ENCODE measurements at regions not wholly inside any gene's neighbourhood (a gene's known extent, or its start where the extent isn't known, plus 50 kb on each side); places are given as distances from the start of the nearest gene placed in this dataset.

- H3K27me3 ChIP-seq (replicated peaks; ENCODE audit: control insufficient read depth, insufficient read depth, low read length, poor library complexity, severe bottlenecking), result no peaks in the 10 kb centered on the region
- H3K27ac ChIP-seq (ENCODE audit: insufficient read depth, low read length, poor library complexity, severe bottlenecking), result no peak overlapping the region
- DNase-seq, result no peak
- no peaks in the 10 kb centered on the region for H3K9me3 ChIP-seq (ENCODE audit: control insufficient read depth, low read length)
- no peaks in the 10 kb centered on the region for H3K36me3 ChIP-seq (ENCODE audit: control insufficient read depth, insufficient read depth, low read length)
- H3K4me3 ChIP-seq (ENCODE audit: insufficient read depth, low read depth, low read length, poor library complexity, severe bottlenecking), result no peak overlapping the region
- H3K4me1 ChIP-seq (ENCODE audit: control insufficient read depth, insufficient read depth, low read length, poor library complexity, severe bottlenecking), result no peaks in the 10 kb centered on the region
These were observed 185.3 kb downstream of the HAUS1 start for GRCh38 chr18:46289463-46289862.

GRCh38 chr18:46289931-46290330 lies 185.7 kb downstream of the HAUS1 start:
- no peaks in the 10 kb centered on the region for H3K9me3 ChIP-seq (ENCODE audit: control insufficient read depth, low read length)
- no peak overlapping the region for H3K4me3 ChIP-seq (ENCODE audit: insufficient read depth, low read depth, low read length, poor library complexity, severe bottlenecking)
- no peaks in the 10 kb centered on the region for H3K4me1 ChIP-seq (ENCODE audit: control insufficient read depth, insufficient read depth, low read length, poor library complexity, severe bottlenecking)
- H3K27me3 ChIP-seq (replicated peaks; ENCODE audit: control insufficient read depth, insufficient read depth, low read length, poor library complexity, severe bottlenecking), result no peaks in the 10 kb centered on the region
- DNase-seq, result no peak
- no peaks in the 10 kb centered on the region for H3K36me3 ChIP-seq (ENCODE audit: control insufficient read depth, insufficient read depth, low read length)
- no peak overlapping the region for H3K27ac ChIP-seq (ENCODE audit: insufficient read depth, low read length, poor library complexity, severe bottlenecking)

GRCh38 chr18:46290440-46291020 lies 186.3 kb downstream of the HAUS1 start:
- no peak for DNase-seq
- Histone ChIP-seq H3K27ac (ENCODE audit: insufficient read depth, low read length, poor library complexity, severe bottlenecking) (no peak overlapping the region), H3K4me1 (ENCODE audit: control insufficient read depth, insufficient read depth, low read length, poor library complexity, severe bottlenecking) (no peaks in the 10 kb centered on the region), H3K4me3 (ENCODE audit: insufficient read depth, low read depth, low read length, poor library complexity, severe bottlenecking) (no peak overlapping the region), H3K27me3 (replicated peaks; ENCODE audit: control insufficient read depth, insufficient read depth, low read length, poor library complexity, severe bottlenecking) (no peaks in the 10 kb centered on the region), H3K9me3 (ENCODE audit: control insufficient read depth, low read length) (no peaks in the 10 kb centered on the region), H3K36me3 (ENCODE audit: control insufficient read depth, insufficient read depth, low read length) (no peaks in the 10 kb centered on the region)

GRCh38 chr18:46291149-46291548 lies 187.0 kb downstream of the HAUS1 start:
- DNase-seq, result no peak
- Histone ChIP-seq H3K27ac (ENCODE audit: insufficient read depth, low read length, poor library complexity, severe bottlenecking) (no peak overlapping the region), H3K4me1 (ENCODE audit: control insufficient read depth, insufficient read depth, low read length, poor library complexity, severe bottlenecking) (no peaks in the 10 kb centered on the region), H3K4me3 (ENCODE audit: insufficient read depth, low read depth, low read length, poor library complexity, severe bottlenecking) (no peak overlapping the region), H3K9me3 (ENCODE audit: control insufficient read depth, low read length) (no peaks in the 10 kb centered on the region), H3K36me3 (ENCODE audit: control insufficient read depth, insufficient read depth, low read length) (no peaks in the 10 kb centered on the region), H3K27me3 (replicated peaks; ENCODE audit: control insufficient read depth, insufficient read depth, low read length, poor library complexity, severe bottlenecking) (no peaks in the 10 kb centered on the region)

GRCh38 chr18:46293742-46294181 lies 189.6 kb downstream of the HAUS1 start:
- Histone ChIP-seq H3K4me3 (ENCODE audit: insufficient read depth, low read depth, low read length, poor library complexity, severe bottlenecking) (no peak overlapping the region), H3K27ac (ENCODE audit: insufficient read depth, low read length, poor library complexity, severe bottlenecking) (no peak overlapping the region), H3K36me3 (ENCODE audit: control insufficient read depth, insufficient read depth, low read length) (no peaks in the 10 kb centered on the region), H3K4me1 (ENCODE audit: control insufficient read depth, insufficient read depth, low read length, poor library complexity, severe bottlenecking) (no peaks in the 10 kb centered on the region), H3K9me3 (ENCODE audit: control insufficient read depth, low read length) (no peaks in the 10 kb centered on the region), H3K27me3 (replicated peaks; ENCODE audit: control insufficient read depth, insufficient read depth, low read length, poor library complexity, severe bottlenecking) (no peaks in the 10 kb centered on the region)
- DNase-seq, result no peak

- Histone ChIP-seq H3K4me3 (ENCODE audit: insufficient read depth, low read depth, low read length, poor library complexity, severe bottlenecking) (no peak overlapping the region), H3K27ac (ENCODE audit: insufficient read depth, low read length, poor library complexity, severe bottlenecking) (no peak overlapping the region), H3K9me3 (ENCODE audit: control insufficient read depth, low read length) (no peaks in the 10 kb centered on the region), H3K27me3 (replicated peaks; ENCODE audit: control insufficient read depth, insufficient read depth, low read length, poor library complexity, severe bottlenecking) (no peaks in the 10 kb centered on the region), H3K36me3 (ENCODE audit: control insufficient read depth, insufficient read depth, low read length) (no peaks in the 10 kb centered on the region), H3K4me1 (ENCODE audit: control insufficient read depth, insufficient read depth, low read length, poor library complexity, severe bottlenecking) (no peaks in the 10 kb centered on the region)
- DNase-seq, result no peak
These were observed 190.1 kb downstream of the HAUS1 start for GRCh38 chr18:46294318-46294717.

GRCh38 chr18:46294751-46295150 lies 190.6 kb downstream of the HAUS1 start:
- Histone ChIP-seq H3K36me3 (ENCODE audit: control insufficient read depth, insufficient read depth, low read length) (no peaks in the 10 kb centered on the region), H3K27ac (ENCODE audit: insufficient read depth, low read length, poor library complexity, severe bottlenecking) (no peak overlapping the region), H3K4me3 (ENCODE audit: insufficient read depth, low read depth, low read length, poor library complexity, severe bottlenecking) (no peak overlapping the region), H3K4me1 (ENCODE audit: control insufficient read depth, insufficient read depth, low read length, poor library complexity, severe bottlenecking) (no peaks in the 10 kb centered on the region), H3K27me3 (replicated peaks; ENCODE audit: control insufficient read depth, insufficient read depth, low read length, poor library complexity, severe bottlenecking) (no peaks in the 10 kb centered on the region), H3K9me3 (ENCODE audit: control insufficient read depth, low read length) (no peaks in the 10 kb centered on the region)
- no peak for DNase-seq

- Histone ChIP-seq H3K36me3 (ENCODE audit: control insufficient read depth, insufficient read depth, low read length) (no peaks in the 10 kb centered on the region), H3K27me3 (replicated peaks; ENCODE audit: control insufficient read depth, insufficient read depth, low read length, poor library complexity, severe bottlenecking) (no peaks in the 10 kb centered on the region), H3K27ac (ENCODE audit: insufficient read depth, low read length, poor library complexity, severe bottlenecking) (no peak overlapping the region), H3K9me3 (ENCODE audit: control insufficient read depth, low read length) (no peaks in the 10 kb centered on the region), H3K4me3 (ENCODE audit: insufficient read depth, low read depth, low read length, poor library complexity, severe bottlenecking) (no peak overlapping the region), H3K4me1 (ENCODE audit: control insufficient read depth, insufficient read depth, low read length, poor library complexity, severe bottlenecking) (no peaks in the 10 kb centered on the region)
- DNase-seq, result no peak
These were observed 191.2 kb downstream of the HAUS1 start for GRCh38 chr18:46295416-46295815.

GRCh38 chr18:46296656-46297055 lies 192.5 kb downstream of the HAUS1 start:
- H3K4me3 ChIP-seq (ENCODE audit: insufficient read depth, low read depth, low read length, poor library complexity, severe bottlenecking), result no peak overlapping the region
- no peaks in the 10 kb centered on the region for H3K36me3 ChIP-seq (ENCODE audit: control insufficient read depth, insufficient read depth, low read length)
- H3K4me1 ChIP-seq (ENCODE audit: control insufficient read depth, insufficient read depth, low read length, poor library complexity, severe bottlenecking), result no peaks in the 10 kb centered on the region
- DNase-seq, result no peak
- H3K27me3 ChIP-seq (replicated peaks; ENCODE audit: control insufficient read depth, insufficient read depth, low read length, poor library complexity, severe bottlenecking), result no peaks in the 10 kb centered on the region
- H3K27ac ChIP-seq (ENCODE audit: insufficient read depth, low read length, poor library complexity, severe bottlenecking), result no peak overlapping the region
- no peaks in the 10 kb centered on the region for H3K9me3 ChIP-seq (ENCODE audit: control insufficient read depth, low read length)

GRCh38 chr18:46297124-46297523 lies 192.9 kb downstream of the HAUS1 start:
- H3K4me3 ChIP-seq (ENCODE audit: insufficient read depth, low read depth, low read length, poor library complexity, severe bottlenecking), result no peak overlapping the region
- no peaks in the 10 kb centered on the region for H3K4me1 ChIP-seq (ENCODE audit: control insufficient read depth, insufficient read depth, low read length, poor library complexity, severe bottlenecking)
- H3K27ac ChIP-seq (ENCODE audit: insufficient read depth, low read length, poor library complexity, severe bottlenecking), result no peak overlapping the region
- H3K9me3 ChIP-seq (ENCODE audit: control insufficient read depth, low read length), result no peaks in the 10 kb centered on the region
- DNase-seq, result no peak
- no peaks in the 10 kb centered on the region for H3K36me3 ChIP-seq (ENCODE audit: control insufficient read depth, insufficient read depth, low read length)
- H3K27me3 ChIP-seq (replicated peaks; ENCODE audit: control insufficient read depth, insufficient read depth, low read length, poor library complexity, severe bottlenecking), result no peaks in the 10 kb centered on the region
